ENCODE measurements at regions not wholly inside any gene's neighbourhood (a gene's known extent, or its start where the extent isn't known, plus 50 kb on each side); places are given as distances from the start of the nearest gene placed in this dataset.
A peak's percentile ranks its signal among the peaks of the same experiment; 100 is the strongest.

DNA sequence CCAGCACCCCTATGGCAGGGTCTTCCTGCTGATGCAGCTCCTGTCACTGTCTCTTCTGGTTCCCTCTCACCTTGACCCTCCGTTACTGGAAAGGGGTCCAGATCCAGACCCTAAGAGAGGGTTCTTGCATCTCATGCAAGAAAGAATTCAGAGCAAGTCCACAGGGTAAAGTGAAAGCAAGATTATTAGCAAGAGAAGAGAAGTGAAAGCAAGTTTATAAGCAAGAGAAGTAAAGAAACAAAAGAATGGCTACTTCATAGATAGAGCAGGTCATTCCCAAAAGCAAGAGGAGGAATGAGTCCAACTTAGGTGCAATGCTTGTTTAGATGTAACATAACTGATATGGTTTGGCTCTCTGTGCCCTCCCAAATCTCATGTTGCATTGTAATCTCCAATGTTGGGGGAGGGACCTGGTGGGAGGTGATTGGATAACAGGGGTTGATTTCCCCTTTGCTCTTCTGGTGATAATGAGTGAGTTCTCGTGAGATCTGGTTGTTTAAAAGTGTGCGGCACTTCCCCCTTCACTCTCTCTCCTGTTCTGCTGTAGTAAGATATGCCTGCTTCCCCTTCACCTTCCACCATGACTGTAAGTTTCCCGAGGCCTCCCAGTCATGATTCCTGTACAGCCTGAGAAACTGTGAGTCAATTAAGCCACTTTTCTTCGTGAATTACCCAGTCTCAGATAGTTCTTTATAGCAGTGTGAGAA is 183.3 kb downstream of the MED10 start:
- no peak overlapping the region for H3K4me3 ChIP-seq
- H3K9me3 ChIP-seq: no peaks in the 10 kb centered on the region
- WGBS: 64% methylated on average over 5 of the region's 5 CpGs
- intact Hi-C loops (cut with DNase I): no loop called here
- H3K27ac ChIP-seq (replicated peaks in 1 of 4): no peak overlapping the region
- H3K36me3 ChIP-seq: no peaks in the 10 kb centered on the region
- TF ChIP-seq EP300 (IDR thresholded peaks at IDR 0.05) (no peak), POLR2AphosphoS5 (IDR thresholded peaks at IDR 0.05) (no peak), POLR2A (IDR thresholded peaks at IDR 0.05; ENCODE audit: low read depth) (no peak)
- TF ChIP-seq, protein P1, sequence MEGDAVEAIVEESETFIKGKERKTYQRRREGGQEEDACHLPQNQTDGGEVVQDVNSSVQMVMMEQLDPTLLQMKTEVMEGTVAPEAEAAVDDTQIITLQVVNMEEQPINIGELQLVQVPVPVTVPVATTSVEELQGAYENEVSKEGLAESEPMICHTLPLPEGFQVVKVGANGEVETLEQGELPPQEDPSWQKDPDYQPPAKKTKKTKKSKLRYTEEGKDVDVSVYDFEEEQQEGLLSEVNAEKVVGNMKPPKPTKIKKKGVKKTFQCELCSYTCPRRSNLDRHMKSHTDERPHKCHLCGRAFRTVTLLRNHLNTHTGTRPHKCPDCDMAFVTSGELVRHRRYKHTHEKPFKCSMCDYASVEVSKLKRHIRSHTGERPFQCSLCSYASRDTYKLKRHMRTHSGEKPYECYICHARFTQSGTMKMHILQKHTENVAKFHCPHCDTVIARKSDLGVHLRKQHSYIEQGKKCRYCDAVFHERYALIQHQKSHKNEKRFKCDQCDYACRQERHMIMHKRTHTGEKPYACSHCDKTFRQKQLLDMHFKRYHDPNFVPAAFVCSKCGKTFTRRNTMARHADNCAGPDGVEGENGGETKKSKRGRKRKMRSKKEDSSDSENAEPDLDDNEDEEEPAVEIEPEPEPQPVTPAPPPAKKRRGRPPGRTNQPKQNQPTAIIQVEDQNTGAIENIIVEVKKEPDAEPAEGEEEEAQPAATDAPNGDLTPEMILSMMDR (IDR thresholded peaks at IDR 0.05): no peak
- no peaks in the 10 kb centered on the region for H3K4me1 ChIP-seq
- peak; percentile 53 for DNase-seq (ENCODE audit: extremely low spot score)
- no peaks in the 10 kb centered on the region for H3K27me3 ChIP-seq

DNA sequence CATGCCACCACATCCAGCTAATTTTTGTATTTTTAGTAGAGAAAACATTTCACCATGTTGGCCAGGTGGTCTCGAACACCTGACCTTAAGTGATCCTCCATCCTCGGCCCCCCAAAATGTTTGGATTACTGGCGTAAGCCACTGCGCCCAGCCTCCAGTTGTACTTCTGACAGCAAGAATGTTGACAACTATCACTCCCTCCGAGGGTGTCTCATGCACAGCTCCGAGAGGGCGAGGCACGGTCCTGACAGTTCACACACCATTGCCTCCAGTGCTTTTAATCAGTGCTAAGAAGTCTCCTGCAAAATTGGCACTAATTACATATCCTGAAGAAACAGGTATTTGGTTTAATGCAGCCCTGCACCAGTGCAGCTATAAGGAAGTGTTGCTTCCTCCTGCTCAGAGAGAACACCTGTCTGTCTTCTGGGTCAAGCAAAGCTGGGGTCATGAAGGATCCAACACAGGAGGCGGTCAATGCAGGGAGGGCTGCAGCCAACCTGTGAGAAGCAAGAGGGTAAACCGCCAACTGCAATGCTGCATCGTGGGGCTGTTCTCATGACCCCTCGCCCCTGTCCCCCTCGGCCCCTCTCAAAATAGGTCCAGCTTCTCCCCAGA is 184.0 kb downstream of the MED10 start:
- DNase-seq (ENCODE audit: extremely low spot score): peak; percentile 74
- intact Hi-C loops (cut with DNase I): no loop called here
- WGBS: 83% methylated on average over 13 of the region's 13 CpGs
- no peaks in the 10 kb centered on the region for H3K9me3 ChIP-seq
- H3K4me3 ChIP-seq: no peak overlapping the region
- H3K27ac ChIP-seq (replicated peaks in 1 of 4): no peak overlapping the region
- no peaks in the 10 kb centered on the region for H3K36me3 ChIP-seq
- no peaks in the 10 kb centered on the region for H3K4me1 ChIP-seq
- TF ChIP-seq EP300 (IDR thresholded peaks at IDR 0.05): no peak
- TF ChIP-seq POLR2AphosphoS5 (IDR thresholded peaks at IDR 0.05): no peak
- TF ChIP-seq POLR2A (IDR thresholded peaks at IDR 0.05; ENCODE audit: low read depth): no peak
- TF ChIP-seq, protein P1 (IDR thresholded peaks at IDR 0.05): no peak
- H3K27me3 ChIP-seq: no peaks in the 10 kb centered on the region

DNA sequence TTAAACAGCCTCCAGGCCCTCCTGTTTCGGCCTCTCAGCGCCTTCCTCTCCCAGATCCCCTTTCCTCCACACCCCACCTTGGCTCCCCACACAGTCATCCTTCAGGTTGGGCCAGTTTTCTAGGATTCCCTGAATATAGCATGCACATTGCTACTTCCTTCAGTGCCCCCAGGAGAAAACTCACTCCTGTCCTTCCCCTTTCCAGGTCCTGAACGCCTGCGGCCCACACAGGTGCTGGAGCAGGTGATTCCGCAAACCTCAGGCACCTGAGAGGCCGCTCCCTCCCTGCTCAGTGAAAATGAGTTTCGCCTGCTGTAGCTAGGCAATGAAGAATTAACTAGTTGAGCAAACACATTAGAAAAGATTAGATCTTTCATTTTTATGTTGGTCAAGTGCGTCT is 185.0 kb downstream of the MED10 start:
- 82% methylated on average over 8 of the region's 8 CpGs for WGBS

DNA sequence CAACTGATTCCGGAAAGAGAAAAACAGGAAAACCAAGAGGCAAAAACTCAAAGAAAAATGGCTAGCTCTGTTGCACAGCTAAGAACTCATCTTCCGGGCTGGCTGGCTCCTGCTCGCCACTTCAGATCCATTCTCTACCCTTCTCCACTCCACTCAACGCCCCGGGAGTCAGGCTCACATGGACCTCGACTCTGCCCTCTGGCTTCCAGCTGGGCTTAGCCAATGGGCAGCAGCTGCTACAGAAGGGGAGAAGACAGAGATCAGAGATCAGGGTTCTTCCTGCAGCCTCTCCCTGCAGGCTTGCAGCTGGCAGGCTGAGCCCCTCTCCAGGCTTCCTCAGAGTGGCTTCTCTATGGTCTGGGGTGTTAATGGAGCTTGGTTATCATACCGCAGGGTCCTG is 187.5 kb downstream of the MED10 start:
- Histone ChIP-seq H3K9me3 (no peaks in the 10 kb centered on the region), H3K36me3 (no peaks in the 10 kb centered on the region), H3K27ac (replicated peaks in 1 of 4) (no peak overlapping the region), H3K27me3 (peaks cover 0 to 3% (median 0%) of the 10 kb centered on the region in 4 donors), H3K4me3 (no peak overlapping the region), H3K4me1 (no peaks in the 10 kb centered on the region)
- 83% methylated on average over 7 of the region's 7 CpGs for WGBS
- peak; percentile 74 for DNase-seq (ENCODE audit: extremely low spot score)
- intact Hi-C loops (cut with DNase I): no loop called here
- TF ChIP-seq POLR2A (IDR thresholded peaks at IDR 0.05; ENCODE audit: low read depth) (no peak), POLR2AphosphoS5 (IDR thresholded peaks at IDR 0.05) (no peak), EP300 (IDR thresholded peaks at IDR 0.05) (no peak)
- TF ChIP-seq, protein P1 (IDR thresholded peaks at IDR 0.05): no peak

More for the DNA sequence above, 185.0 kb downstream of the MED10 start:
- Histone ChIP-seq H3K27ac (replicated peaks in 1 of 4) (no peak overlapping the region), H3K9me3 (no peaks in the 10 kb centered on the region), H3K36me3 (no peaks in the 10 kb centered on the region), H3K4me3 (no peak overlapping the region), H3K4me1 (no peaks in the 10 kb centered on the region), H3K27me3 (no peaks in the 10 kb centered on the region)
- peak; percentile 17 for DNase-seq (ENCODE audit: extremely low spot score)
- no peak for TF ChIP-seq POLR2AphosphoS5 (IDR thresholded peaks at IDR 0.05)
- no peak for TF ChIP-seq EP300 (IDR thresholded peaks at IDR 0.05)
- TF ChIP-seq POLR2A (IDR thresholded peaks at IDR 0.05; ENCODE audit: low read depth): no peak
- TF ChIP-seq, protein P1 (IDR thresholded peaks at IDR 0.05): no peak
- intact Hi-C loops (cut with DNase I): no loop called here
